ENCODE measurements at regions not wholly inside any gene's neighbourhood (a gene's known extent, or its start where the extent isn't known, plus 50 kb on each side); places are given as distances from the start of the nearest gene placed in this dataset.

- TF ChIP-seq, protein P1, sequence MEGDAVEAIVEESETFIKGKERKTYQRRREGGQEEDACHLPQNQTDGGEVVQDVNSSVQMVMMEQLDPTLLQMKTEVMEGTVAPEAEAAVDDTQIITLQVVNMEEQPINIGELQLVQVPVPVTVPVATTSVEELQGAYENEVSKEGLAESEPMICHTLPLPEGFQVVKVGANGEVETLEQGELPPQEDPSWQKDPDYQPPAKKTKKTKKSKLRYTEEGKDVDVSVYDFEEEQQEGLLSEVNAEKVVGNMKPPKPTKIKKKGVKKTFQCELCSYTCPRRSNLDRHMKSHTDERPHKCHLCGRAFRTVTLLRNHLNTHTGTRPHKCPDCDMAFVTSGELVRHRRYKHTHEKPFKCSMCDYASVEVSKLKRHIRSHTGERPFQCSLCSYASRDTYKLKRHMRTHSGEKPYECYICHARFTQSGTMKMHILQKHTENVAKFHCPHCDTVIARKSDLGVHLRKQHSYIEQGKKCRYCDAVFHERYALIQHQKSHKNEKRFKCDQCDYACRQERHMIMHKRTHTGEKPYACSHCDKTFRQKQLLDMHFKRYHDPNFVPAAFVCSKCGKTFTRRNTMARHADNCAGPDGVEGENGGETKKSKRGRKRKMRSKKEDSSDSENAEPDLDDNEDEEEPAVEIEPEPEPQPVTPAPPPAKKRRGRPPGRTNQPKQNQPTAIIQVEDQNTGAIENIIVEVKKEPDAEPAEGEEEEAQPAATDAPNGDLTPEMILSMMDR (IDR thresholded peaks at IDR 0.05) = no peak
- TF ChIP-seq EZH2 (IDR thresholded peaks at IDR 0.05; ENCODE audit: borderline replicate concordance, insufficient read depth, low read depth, low read length, poor library complexity, severe bottlenecking) = no peak
Observed at GRCh38 chr1:25109531-25109951, 122.8 kb downstream of the SYF2 start.
